PC-9 (cell line): ENCODE measurements at regions not wholly inside any gene's neighbourhood (a gene's known extent, or its start where the extent isn't known, plus 50 kb on each side); places are given as distances from the start of the nearest gene placed in this dataset.

Experiments used
- CTCF ChIP-seq: fragments of 200-600 bp; sonication (generic); conservative IDR thresholded peaks from 2 replicates; pipeline ENCODE4 v1.6.1; 2017; ENCODE audit warnings: mixed run types, antibody characterized with exemption, mild to moderate bottlenecking, moderate library complexity
- EZH2 ChIP-seq: fragments of 200-600 bp; sonication (generic); IDR thresholded peaks from 2 replicates; pipeline ENCODE4 v1.8.0; 2017; ENCODE audit warnings: antibody characterized with exemption, low read depth

- TF ChIP-seq EZH2 (no peak), CTCF (no peak)
These were observed 83.8 kb upstream of the RIOK3 start for GRCh38 chr18:23369266-23369665.
